WERI-Rb-1 (cell line): ENCODE measurements at regions not wholly inside any gene's neighbourhood (a gene's known extent, or its start where the extent isn't known, plus 50 kb on each side); places are given as distances from the start of the nearest gene placed in this dataset.

Source experiments
- DNase-seq: peaks from one replicate; pipeline ENCODE4 v3.0.0-alpha.2; 2020
- H3K27ac ChIP-seq: fragments of 250-450 bp; sonication (Bioruptor Pico); 2 replicates; pipeline ENCODE4 v1.5.1; 2020; ENCODE audit warnings: mild to moderate bottlenecking, moderate library complexity
- H3K27me3 ChIP-seq: fragments of 250-450 bp; sonication (Bioruptor Pico); 2 replicates; pipeline ENCODE4 v1.5.1; 2021; ENCODE audit warnings: mild to moderate bottlenecking, low read depth, moderate library complexity; ENCODE audit not compliant: insufficient read depth, severe bottlenecking
- H3K36me3 ChIP-seq: fragments of 250-450 bp; sonication (Bioruptor Pico); 2 replicates; pipeline ENCODE4 v1.5.1; 2020; ENCODE audit warnings: mild to moderate bottlenecking, moderate library complexity
- H3K4me3 ChIP-seq: 2 replicates; pipeline ENCODE4 v1.5.1; 2011; ENCODE audit warnings: low read depth, mild to moderate bottlenecking, control low read depth, low read length
- H3K9me3 ChIP-seq: fragments of 250-450 bp; sonication (Bioruptor Pico); 2 replicates; pipeline ENCODE4 v1.5.1; 2021; ENCODE audit warnings: mild to moderate bottlenecking, moderate library complexity; ENCODE audit not compliant: severe bottlenecking
- TF ChIP-seq, protein P1 (sequence below): IDR thresholded peaks from 2 replicates; pipeline ENCODE4 v1.5.1; 2011; ENCODE audit warnings: low read depth, mild to moderate bottlenecking, control low read depth, inconsistent platforms, low read length

DNA sequence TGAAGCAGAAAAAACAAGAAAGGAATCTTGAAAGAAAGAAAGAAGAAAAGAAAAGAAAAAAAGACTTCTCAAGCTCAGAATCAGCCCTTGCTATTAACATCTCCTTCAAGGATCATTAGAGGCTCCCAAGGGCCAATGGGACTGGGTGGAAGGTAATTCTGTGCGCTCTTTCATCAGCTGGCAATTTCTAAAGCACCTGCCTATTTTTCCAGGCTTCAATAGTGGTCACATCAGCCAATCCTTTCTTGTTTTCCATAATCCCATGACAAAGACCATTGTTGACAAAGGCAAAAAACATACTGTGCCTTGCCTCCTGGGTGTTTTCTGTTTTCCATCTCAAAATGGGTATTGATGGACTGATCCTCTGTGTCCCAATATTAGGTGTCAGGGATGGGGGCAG, 88.2 kb upstream of the TSC22D1 start:
- TF ChIP-seq, protein P1, sequence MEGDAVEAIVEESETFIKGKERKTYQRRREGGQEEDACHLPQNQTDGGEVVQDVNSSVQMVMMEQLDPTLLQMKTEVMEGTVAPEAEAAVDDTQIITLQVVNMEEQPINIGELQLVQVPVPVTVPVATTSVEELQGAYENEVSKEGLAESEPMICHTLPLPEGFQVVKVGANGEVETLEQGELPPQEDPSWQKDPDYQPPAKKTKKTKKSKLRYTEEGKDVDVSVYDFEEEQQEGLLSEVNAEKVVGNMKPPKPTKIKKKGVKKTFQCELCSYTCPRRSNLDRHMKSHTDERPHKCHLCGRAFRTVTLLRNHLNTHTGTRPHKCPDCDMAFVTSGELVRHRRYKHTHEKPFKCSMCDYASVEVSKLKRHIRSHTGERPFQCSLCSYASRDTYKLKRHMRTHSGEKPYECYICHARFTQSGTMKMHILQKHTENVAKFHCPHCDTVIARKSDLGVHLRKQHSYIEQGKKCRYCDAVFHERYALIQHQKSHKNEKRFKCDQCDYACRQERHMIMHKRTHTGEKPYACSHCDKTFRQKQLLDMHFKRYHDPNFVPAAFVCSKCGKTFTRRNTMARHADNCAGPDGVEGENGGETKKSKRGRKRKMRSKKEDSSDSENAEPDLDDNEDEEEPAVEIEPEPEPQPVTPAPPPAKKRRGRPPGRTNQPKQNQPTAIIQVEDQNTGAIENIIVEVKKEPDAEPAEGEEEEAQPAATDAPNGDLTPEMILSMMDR = no peak
- no peak overlapping the region for H3K27ac ChIP-seq
- no peaks in the 10 kb centered on the region for H3K27me3 ChIP-seq
- no peak for DNase-seq
- no peak overlapping the region for H3K4me3 ChIP-seq
- H3K9me3 ChIP-seq = no peaks in the 10 kb centered on the region
- H3K36me3 ChIP-seq = no peaks in the 10 kb centered on the region

DNA sequence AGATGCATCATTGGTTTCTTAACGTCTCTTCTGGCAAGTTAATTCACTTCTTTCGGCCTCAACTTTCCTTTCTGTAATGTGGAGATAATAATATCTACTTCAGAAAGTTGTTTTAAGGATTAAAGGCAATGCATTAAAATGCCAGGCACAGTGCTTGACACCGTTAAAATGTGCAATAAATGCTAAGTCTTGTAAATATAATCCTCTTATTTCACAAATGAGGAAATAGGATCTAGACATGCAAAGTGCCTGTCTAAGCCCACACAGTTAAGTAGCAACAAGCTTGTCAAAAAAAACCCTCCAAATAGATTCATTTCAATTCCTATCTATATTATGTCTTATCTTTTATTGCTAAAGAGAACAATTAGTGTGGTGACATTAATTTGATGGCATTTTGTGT, 86.4 kb upstream of the TSC22D1 start:
- Histone ChIP-seq H3K27ac (no peak overlapping the region), H3K27me3 (no peaks in the 10 kb centered on the region), H3K36me3 (no peaks in the 10 kb centered on the region), H3K4me3 (no peak overlapping the region), H3K9me3 (no peaks in the 10 kb centered on the region)
- TF ChIP-seq, protein P1 = no peak
- DNase-seq = no peak

DNA sequence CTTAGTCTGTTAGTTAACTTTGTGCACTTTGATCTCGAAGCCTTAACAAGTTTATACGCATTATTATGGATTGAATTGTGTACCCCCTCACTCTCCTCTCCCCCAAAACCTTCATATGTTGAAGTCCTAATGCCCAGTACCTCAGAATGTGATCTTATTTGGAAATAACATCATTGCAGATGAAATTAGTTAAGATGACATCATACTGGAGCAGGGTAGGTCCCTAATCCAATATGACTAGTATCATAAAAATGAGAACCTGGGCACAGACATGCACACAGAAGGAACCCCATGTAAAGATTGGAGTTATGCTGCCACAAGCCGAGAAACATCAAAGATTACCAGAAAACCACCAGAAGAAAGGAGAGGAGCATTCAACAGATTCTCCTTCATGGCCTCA, 85.8 kb upstream of the TSC22D1 start:
- TF ChIP-seq, protein P1 = no peak
- DNase-seq = no peak
- no peaks in the 10 kb centered on the region for H3K27me3 ChIP-seq
- H3K36me3 ChIP-seq = no peaks in the 10 kb centered on the region
- no peak overlapping the region for H3K4me3 ChIP-seq
- no peak overlapping the region for H3K27ac ChIP-seq
- no peaks in the 10 kb centered on the region for H3K9me3 ChIP-seq

DNA sequence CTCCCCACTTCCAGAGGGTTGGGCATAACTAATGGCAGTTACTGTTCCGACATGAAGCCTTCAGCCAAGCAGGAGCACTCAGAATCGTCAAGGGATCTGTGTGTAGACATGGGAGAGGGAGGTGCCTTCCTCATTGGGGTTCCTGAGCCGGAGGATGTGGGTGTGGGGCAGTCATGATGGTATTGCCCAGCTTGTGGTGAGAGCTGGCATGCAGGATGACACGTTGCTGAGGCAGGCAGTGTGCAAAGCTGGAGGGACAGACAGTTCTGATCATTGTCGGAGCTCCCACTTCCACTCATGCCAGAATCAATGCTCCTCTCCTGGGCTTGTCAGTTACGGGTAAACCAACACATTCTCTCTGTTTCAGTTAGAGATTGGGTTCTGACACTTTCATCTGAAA, 83.9 kb upstream of the TSC22D1 start:
- H3K27ac ChIP-seq = no peak overlapping the region
- H3K27me3 ChIP-seq = no peaks in the 10 kb centered on the region
- DNase-seq = no peak
- TF ChIP-seq, protein P1 = no peak
- no peaks in the 10 kb centered on the region for H3K9me3 ChIP-seq
- H3K36me3 ChIP-seq = no peaks in the 10 kb centered on the region
- no peak overlapping the region for H3K4me3 ChIP-seq

DNA sequence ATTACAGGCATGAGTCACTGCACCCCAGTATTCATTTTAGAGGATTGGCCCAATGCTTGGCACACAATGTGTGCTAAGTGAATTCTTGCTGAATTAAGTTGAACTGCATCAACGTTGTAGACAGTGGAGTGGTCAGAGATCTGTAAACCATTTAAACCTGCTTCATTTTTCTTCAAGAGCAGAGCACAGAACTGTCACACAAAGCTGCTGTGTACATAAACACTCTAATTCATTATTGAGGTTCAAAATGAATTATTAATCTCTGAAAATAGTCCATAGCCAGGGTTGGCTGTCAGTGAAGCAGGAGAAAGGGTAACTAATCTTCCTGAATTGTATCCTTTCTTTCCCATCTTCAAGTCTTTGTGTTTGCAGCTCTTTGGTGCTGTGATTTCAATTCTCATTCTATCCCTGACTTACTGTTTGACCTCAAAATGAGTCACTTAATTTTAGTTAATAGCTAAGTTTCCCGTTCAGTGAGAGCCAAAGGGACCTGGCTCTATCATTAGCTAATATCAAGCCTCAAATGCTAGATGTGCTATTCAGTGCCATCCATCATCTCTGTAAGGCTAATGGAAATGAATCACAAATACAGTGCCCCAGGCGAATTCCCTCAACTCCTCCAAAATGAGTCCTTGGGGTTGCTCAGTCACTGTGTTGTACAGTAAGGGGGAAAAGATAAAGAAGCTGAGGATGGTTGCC, 77.0 kb upstream of the TSC22D1 start:
- Histone ChIP-seq H3K36me3 (no peaks in the 10 kb centered on the region), H3K27ac (no peak overlapping the region), H3K4me3 (no peak overlapping the region), H3K27me3 (no peaks in the 10 kb centered on the region), H3K9me3 (no peaks in the 10 kb centered on the region)
- TF ChIP-seq, protein P1 = no peak
- no peak for DNase-seq

DNA sequence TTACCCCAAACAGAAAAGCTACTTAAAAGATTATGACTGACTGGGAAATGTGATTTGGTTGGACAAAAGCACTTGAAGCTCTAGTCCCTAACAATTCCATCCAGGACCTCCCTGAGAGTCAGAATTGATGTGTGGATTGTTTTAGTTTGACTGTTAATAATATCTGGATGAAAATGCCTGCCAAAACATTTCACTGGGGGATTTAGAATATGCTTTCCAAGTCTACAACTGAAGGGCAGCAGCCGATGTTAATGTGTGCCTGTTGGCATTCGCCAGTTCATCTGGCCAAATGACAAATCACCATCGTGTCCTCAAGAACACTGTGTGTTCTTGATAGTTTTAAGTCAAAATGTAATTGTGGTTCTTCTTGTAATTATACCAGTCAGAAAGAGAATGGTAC, 76.0 kb upstream of the TSC22D1 start:
- H3K27ac ChIP-seq = no peak overlapping the region
- no peaks in the 10 kb centered on the region for H3K36me3 ChIP-seq
- H3K4me3 ChIP-seq = no peak overlapping the region
- no peaks in the 10 kb centered on the region for H3K9me3 ChIP-seq
- no peak for DNase-seq
- H3K27me3 ChIP-seq = no peaks in the 10 kb centered on the region
- TF ChIP-seq, protein P1 = no peak
